T-helper 17 cell (primary cell): ENCODE measurements at regions not wholly inside any gene's neighbourhood (a gene's known extent, or its start where the extent isn't known, plus 50 kb on each side); places are given as distances from the start of the nearest gene placed in this dataset.
"Not testable (repeated sequence)": the region's sequence is repeated elsewhere in the genome, so short reads cannot be mapped to it uniquely, and the experiment has no call there.

Experiments
- ATAC-seq: fragments of 150-1000 bp; cut with Tn5 transposase; 2 replicates; pipeline ENCODE4 v1.10.0; 2021; ENCODE audit warnings: mild to moderate bottlenecking, moderate library complexity
- DNase-seq, 3 donors: peaks; one replicate each; pipeline versions ENCODE4 v3.0.0 to v3.0.0-alpha.2; 2020 to 2021
- H3K9me3 ChIP-seq: one replicate; pipeline ENCODE4 v1.7.0; 2013; ENCODE audit warnings: low read length, mild to moderate bottlenecking; ENCODE audit not compliant: control insufficient read depth, poor library complexity, severe bottlenecking
- H3K27ac Mint-ChIP-seq: one replicate; pipeline ENCODE4 v1.8.0; 2022; ENCODE audit warnings: mild to moderate bottlenecking, moderate library complexity, mixed read lengths
- H3K27me3 Mint-ChIP-seq: one replicate; pipeline ENCODE4 v1.8.0; 2022; ENCODE audit warnings: mixed read lengths
- H3K36me3 Mint-ChIP-seq: one replicate; pipeline ENCODE4 v1.8.0; 2022; ENCODE audit warnings: low read depth, mixed read lengths
- H3K4me1 Mint-ChIP-seq: one replicate; pipeline ENCODE4 v1.8.0; 2022; ENCODE audit warnings: mild to moderate bottlenecking, mixed read lengths
- H3K4me3 Mint-ChIP-seq: one replicate; pipeline ENCODE4 v1.8.0; 2022; ENCODE audit warnings: mild to moderate bottlenecking, moderate library complexity, mixed read lengths

GRCh38 chr15:67925182-67925581, 85.3 kb upstream of the RNU6-1 start:
- Mint-ChIP-seq H3K36me3 (no peaks in the 10 kb centered on the region), H3K4me1 (no peaks in the 10 kb centered on the region), H3K27me3 (peaks cover 18% of the 10 kb centered on the region), H3K4me3 (no peak overlapping the region), H3K27ac (no peak overlapping the region)
- DNase-seq (no peak), ATAC-seq (no peak)
- no peaks in the 10 kb centered on the region for H3K9me3 ChIP-seq

GRCh38 chr15:67927501-67928168, 87.8 kb upstream of the RNU6-1 start:
- ATAC-seq = no peak
- H3K27ac Mint-ChIP-seq = no peak overlapping the region
- no peak for DNase-seq
- H3K9me3 ChIP-seq = no peaks in the 10 kb centered on the region
- H3K27me3 Mint-ChIP-seq = peaks cover 29% of the 10 kb centered on the region
- H3K36me3 Mint-ChIP-seq = no peaks in the 10 kb centered on the region
- no peaks in the 10 kb centered on the region for H3K4me1 Mint-ChIP-seq
- H3K4me3 Mint-ChIP-seq = no peak overlapping the region

- no peak for DNase-seq
Measured at GRCh38 chr15:67928666-67929065, 88.8 kb upstream of the RNU6-1 start.

GRCh38 chr15:67930720-67931119, 90.9 kb upstream of the RNU6-1 start:
- Mint-ChIP-seq H3K4me3 (no peak overlapping the region), H3K27ac (no peak overlapping the region), H3K36me3 (no peaks in the 10 kb centered on the region), H3K4me1 (no peaks in the 10 kb centered on the region), H3K27me3 (peaks cover 43% of the 10 kb centered on the region)
- H3K9me3 ChIP-seq = no peaks in the 10 kb centered on the region
- ATAC-seq = no peak
- DNase-seq = no peak

More at GRCh38 chr15:67928666-67929065, 88.8 kb upstream of the RNU6-1 start:
- no peaks in the 10 kb centered on the region for H3K36me3 Mint-ChIP-seq
- H3K9me3 ChIP-seq = no peaks in the 10 kb centered on the region
- no peak for ATAC-seq
- H3K4me3 Mint-ChIP-seq = no peak overlapping the region
- no peak overlapping the region for H3K27ac Mint-ChIP-seq
- no peaks in the 10 kb centered on the region for H3K4me1 Mint-ChIP-seq
- H3K27me3 Mint-ChIP-seq = peaks cover 33% of the 10 kb centered on the region

- peaks cover 52% of the 10 kb centered on the region for H3K27me3 Mint-ChIP-seq
- H3K36me3 Mint-ChIP-seq = no peaks in the 10 kb centered on the region
- no peaks in the 10 kb centered on the region for H3K9me3 ChIP-seq
- no peak overlapping the region for H3K4me3 Mint-ChIP-seq
- H3K4me1 Mint-ChIP-seq = no peaks in the 10 kb centered on the region
- H3K27ac Mint-ChIP-seq = no peak overlapping the region
- no peak for ATAC-seq
- no peak for DNase-seq
Measured at GRCh38 chr15:67931861-67932260, 92.0 kb upstream of the RNU6-1 start.

GRCh38 chr15:67934126-67934525, 94.3 kb upstream of the RNU6-1 start:
- H3K9me3 ChIP-seq, H3K4me3 Mint-ChIP-seq, H3K27ac Mint-ChIP-seq, ATAC-seq, H3K36me3 Mint-ChIP-seq, H3K4me1 Mint-ChIP-seq, DNase-seq: not testable (repeated sequence)
- H3K27me3 Mint-ChIP-seq = peaks cover 40% of the 10 kb centered on the region

- H3K4me1 Mint-ChIP-seq = peaks cover 2% of the 10 kb centered on the region
- H3K27me3 Mint-ChIP-seq = peaks cover 33% of the 10 kb centered on the region
- H3K4me3 Mint-ChIP-seq = no peak overlapping the region
- no peaks in the 10 kb centered on the region for H3K9me3 ChIP-seq
- ATAC-seq (no peak), DNase-seq (no peak)
- H3K36me3 Mint-ChIP-seq = peaks cover 2% of the 10 kb centered on the region
- no peak overlapping the region for H3K27ac Mint-ChIP-seq
Measured at GRCh38 chr15:67935244-67935643, 95.4 kb upstream of the RNU6-1 start.

GRCh38 chr15:67936258-67936657, 96.4 kb upstream of the RNU6-1 start:
- H3K9me3 ChIP-seq = no peaks in the 10 kb centered on the region
- ATAC-seq = no peak
- peaks cover 26% of the 10 kb centered on the region for H3K27me3 Mint-ChIP-seq
- H3K27ac Mint-ChIP-seq = no peak overlapping the region
- H3K4me1 Mint-ChIP-seq = peaks cover 2% of the 10 kb centered on the region
- DNase-seq = no peak
- no peak overlapping the region for H3K4me3 Mint-ChIP-seq
- H3K36me3 Mint-ChIP-seq = peaks cover 4% of the 10 kb centered on the region

- peaks cover 5% of the 10 kb centered on the region for H3K4me1 Mint-ChIP-seq
- no peak overlapping the region for H3K27ac Mint-ChIP-seq
- no peak for ATAC-seq
- H3K9me3 ChIP-seq = no peaks in the 10 kb centered on the region
- H3K4me3 Mint-ChIP-seq = no peak overlapping the region
- DNase-seq = no peak
- H3K27me3 Mint-ChIP-seq = peaks cover 30% of the 10 kb centered on the region
- peaks cover 4% of the 10 kb centered on the region for H3K36me3 Mint-ChIP-seq
Measured at GRCh38 chr15:67937153-67937761, 97.4 kb upstream of the RNU6-1 start.

GRCh38 chr15:67939179-67939578, 99.3 kb upstream of the RNU6-1 start:
- H3K27me3 Mint-ChIP-seq = peaks cover 20% of the 10 kb centered on the region
- not testable (repeated sequence) for H3K27ac Mint-ChIP-seq, H3K36me3 Mint-ChIP-seq, H3K4me3 Mint-ChIP-seq, H3K4me1 Mint-ChIP-seq, ATAC-seq, DNase-seq, H3K9me3 ChIP-seq

GRCh38 chr15:67939588-67940323, 99.9 kb upstream of the RNU6-1 start:
- not testable (repeated sequence) for ATAC-seq
- peaks cover 15% of the 10 kb centered on the region for H3K27me3 Mint-ChIP-seq

GRCh38 chr15:67940324-67940719, 100.5 kb upstream of the RNU6-1 start:
- DNase-seq = no peak
- Mint-ChIP-seq H3K27me3 (peaks cover 15% of the 10 kb centered on the region), H3K27ac (no peak overlapping the region), H3K36me3 (peaks cover 4% of the 10 kb centered on the region), H3K4me3 (no peak overlapping the region), H3K4me1 (peaks cover 5% of the 10 kb centered on the region)
- no peaks in the 10 kb centered on the region for H3K9me3 ChIP-seq
- ATAC-seq = no peak

More at GRCh38 chr15:67939588-67940323, 99.9 kb upstream of the RNU6-1 start:
- not testable (repeated sequence) for H3K36me3 Mint-ChIP-seq, H3K4me3 Mint-ChIP-seq, H3K4me1 Mint-ChIP-seq, H3K9me3 ChIP-seq, H3K27ac Mint-ChIP-seq, DNase-seq

GRCh38 chr15:67941648-67942310, 101.9 kb upstream of the RNU6-1 start:
- Mint-ChIP-seq H3K4me1 (peaks cover 9% of the 10 kb centered on the region), H3K27ac (no peak overlapping the region), H3K36me3 (peaks cover 4% of the 10 kb centered on the region), H3K4me3 (no peak overlapping the region), H3K27me3 (peaks cover 5% of the 10 kb centered on the region)
- ATAC-seq = no peak
- no peaks in the 10 kb centered on the region for H3K9me3 ChIP-seq
- DNase-seq = no peak
